ENCODE measurements at regions not wholly inside any gene's neighbourhood (a gene's known extent, or its start where the extent isn't known, plus 50 kb on each side); places are given as distances from the start of the nearest gene placed in this dataset.

- DNase-seq: no peak
These were observed 1048.7 kb downstream of the ADGRL2 start for GRCh38 chr1:82849460-82849859.

DNA sequence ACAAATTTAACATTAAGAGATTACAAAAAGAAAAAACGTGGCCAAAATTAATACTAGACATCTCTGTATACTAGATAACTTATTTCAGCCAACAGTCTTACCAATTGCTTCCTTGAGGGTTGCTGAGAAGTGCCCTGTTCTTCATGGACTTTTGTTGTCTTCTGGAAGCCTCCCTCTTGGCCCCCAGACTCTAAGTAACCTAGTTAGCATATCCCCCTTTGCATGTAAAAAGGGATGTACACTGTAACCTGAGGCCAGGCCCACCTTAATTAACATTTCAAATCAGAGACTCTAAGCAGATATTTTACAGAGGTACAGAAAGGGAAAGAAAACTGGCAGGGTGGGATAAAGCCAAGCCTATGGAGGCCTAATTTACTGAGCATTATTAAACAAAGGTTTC is 1047.3 kb downstream of the ADGRL2 start:
- no peak for DNase-seq

- DNase-seq: no peak
These were observed 1045.1 kb downstream of the ADGRL2 start for GRCh38 chr1:82845866-82846265.

DNA sequence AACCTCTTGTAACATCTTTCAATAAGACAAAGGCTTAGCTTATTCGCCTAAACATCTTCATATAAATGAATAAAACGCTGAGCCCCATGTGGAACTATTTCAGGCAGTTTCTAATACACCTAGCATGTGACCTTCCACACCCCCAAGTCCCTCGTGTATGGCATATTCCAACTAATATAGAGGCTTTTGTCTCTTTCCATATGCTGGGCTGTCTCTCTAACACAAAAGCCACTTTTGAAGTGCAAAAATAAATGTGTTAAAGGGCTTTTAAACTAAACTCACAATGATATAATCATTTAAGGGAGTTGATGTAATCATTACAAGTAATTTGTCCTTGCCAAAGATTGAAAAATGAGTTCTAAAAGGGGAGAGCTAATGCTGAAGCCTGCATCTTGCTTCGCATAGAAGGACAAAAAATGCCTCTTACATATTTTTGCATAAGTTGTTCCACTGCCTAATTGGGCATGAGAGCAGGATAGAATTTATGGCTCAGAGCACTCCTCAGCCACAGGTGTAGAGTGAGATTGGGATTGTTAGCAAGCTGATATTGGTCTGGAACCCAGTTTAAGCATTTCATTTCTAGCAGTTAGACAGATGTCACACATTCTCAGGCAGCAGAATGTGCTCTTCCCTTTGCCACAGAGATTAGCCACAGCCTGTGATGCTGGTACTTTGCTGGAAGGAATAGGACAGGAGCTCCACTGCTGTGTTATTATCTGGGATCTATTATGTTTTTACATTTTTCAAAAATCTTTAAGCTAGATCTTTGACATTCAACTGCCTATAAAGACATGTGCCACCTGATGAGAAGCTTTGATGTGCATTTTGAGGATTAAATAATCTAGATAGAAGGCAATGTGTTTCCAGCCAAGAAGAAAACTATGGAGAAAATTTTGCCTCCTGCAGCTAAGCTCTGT is 1044.4 kb downstream of the ADGRL2 start:
- DNase-seq: no peak

DNA sequence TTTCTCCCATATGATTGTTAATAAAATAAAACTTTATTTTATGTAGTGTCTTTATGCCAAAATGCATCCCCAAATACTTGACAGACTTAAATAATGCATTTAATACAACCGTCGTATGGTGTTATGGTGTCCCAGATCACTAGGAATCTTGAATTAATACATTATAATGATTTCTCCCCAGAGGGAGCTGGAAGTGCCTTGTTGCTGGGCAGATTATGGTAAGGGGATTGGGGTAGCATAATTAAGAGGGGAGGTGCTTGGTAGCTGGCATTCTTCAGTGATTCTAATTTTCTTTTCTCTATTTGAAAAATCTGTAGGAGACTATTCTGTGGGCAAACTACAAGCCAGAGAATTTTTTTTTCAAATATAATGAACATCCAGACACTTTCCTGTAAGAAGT is 1043.7 kb downstream of the ADGRL2 start:
- DNase-seq: no peak

DNA sequence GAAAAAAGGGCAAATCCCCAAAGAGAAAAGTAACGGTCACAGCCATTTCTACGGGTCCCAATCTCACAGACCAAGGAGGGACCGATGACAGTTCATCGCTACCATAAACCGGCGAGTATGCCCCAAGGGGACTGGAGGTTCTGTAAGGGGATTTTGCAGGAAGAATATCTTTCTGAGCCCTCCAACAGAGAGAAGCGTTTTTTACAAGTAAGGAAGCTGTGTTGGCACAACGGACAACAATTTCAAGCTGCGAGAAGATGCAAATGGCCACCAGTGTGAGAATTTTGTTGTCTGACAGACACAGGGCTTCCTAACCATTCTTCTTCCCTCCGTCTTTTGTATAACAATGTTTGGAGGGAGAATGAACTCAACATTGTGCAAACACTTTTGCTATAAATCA is 1043.1 kb downstream of the ADGRL2 start:
- DNase-seq: no peak

DNA sequence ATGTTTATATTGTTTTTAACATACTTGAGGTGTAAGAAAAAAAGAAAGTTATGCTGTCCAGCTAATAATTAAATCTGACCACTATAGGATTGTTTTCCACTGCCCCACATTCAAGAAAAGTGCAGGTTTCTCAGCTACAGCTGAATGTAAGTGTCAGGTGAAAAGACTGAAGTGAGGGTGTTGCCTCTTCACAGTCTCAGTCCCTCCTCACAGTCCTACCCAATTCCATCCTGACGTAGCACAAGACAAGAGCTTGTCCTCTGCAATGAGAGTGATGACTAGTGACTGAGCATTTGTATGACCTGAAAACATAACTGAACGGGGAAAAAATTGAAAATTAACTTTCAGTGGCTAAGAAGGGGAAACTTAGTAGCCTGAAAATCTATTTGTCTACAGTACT is 1039.5 kb downstream of the ADGRL2 start:
- DNase-seq: no peak

GRCh38 chr1:82837766-82838465 is 1037.2 kb downstream of the ADGRL2 start:
- DNase-seq: no peak

DNA sequence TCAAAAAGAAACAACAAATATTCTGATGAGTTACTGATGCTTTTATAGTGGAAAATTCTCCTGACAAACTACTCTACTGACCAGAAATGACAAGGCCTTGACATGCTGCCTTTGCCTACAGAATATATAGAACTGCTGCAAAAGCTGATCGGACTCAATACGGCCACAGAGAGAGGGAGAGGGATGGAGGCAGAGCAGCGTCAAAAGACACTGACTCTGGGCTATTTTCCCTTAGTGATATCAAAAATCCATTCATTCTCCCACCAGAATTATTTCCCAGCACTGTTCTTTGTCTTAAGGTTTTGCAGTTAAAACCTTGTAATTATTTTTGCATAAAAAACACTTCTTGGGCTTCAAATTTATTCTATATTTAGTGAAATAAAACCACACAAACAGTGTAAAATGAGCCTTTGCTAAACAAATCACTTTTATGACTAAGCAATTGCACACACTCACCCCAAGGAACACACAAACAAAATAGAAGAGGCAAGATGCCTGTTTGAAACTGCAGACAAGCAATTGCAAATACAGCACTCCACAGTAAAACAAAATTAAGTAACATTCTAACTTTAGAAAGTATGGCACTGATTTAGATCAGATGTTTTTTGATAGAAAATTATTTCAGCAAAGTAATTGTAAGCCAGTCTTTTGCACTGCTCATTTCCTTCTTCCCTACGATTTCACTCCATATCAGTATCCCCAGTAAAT is 1036.4 kb downstream of the ADGRL2 start:
- no peak for DNase-seq

DNA sequence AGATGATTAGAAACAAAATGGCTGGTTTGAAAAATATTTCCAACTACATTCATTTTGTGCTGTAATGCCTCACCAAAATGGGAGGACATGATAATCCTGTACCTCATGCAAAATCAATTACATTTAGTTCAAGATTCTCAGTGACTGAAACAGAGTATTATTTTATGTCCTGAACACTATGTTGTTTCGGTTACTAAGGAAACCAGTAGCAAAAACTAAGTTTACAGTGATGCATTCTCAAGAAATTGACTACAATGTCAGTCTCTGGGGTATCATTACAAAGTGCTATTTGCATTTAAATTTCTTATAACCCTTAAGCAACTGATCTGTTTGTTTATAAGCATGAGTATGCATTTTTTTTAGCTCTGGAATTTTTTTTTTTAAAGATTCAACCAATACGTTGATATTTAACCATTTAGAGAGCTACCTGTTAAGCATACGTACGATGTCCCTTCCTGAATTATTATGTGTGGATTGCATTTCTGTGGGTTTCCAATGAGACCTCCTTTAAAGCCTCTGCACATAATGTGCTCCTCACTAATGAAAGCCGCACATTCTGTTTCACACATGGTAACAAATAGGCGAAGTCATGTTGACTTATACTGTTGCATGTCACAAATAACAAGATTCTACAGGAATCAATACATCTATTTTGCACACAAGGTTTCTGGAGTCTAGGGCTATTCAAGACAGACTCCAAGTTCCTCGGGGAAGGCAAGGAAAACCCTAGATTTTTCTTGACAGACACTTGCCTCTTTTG is 1035.7 kb downstream of the ADGRL2 start:
- no peak for DNase-seq

- no peak for DNase-seq
These were observed 1030.1 kb downstream of the ADGRL2 start for GRCh38 chr1:82830690-82831380.

DNA sequence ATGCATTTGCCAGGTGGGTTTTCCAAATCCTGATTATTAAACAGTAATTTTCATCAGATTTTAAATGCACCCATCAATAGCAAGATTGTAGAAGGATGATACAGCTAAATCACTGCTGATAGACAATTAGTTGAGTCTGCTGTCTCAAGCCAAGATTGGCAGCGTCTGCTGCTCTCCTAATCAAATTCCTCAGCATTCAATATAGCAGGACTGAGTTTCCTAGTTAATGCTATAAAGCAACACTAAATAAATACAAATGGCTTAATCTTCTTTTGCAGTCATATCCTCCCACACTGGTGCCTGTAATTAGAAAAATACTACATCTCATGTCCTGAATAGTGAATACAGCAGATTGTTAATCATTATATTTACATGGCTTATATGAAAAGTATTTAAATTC is 1028.8 kb downstream of the ADGRL2 start:
- no peak for DNase-seq

DNA sequence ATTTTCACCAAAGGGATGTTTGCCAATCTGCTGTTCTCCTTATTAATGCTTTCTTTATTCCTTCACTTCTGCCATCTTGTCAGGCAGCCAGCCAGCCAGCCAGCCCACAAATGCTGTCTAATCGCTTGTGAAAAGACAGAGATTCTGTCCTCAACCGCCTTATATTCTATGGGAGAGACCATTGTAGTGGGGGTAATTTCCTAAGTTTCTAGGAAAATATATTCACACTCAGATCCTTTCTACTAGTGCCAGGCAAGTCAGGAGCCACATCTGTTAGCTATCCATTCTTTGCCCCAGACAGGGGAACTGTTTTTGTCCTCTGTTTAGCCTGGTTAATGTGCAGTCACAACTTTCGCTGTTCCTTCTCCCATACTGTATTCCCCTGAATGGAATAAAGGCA is 1023.1 kb downstream of the ADGRL2 start:
- no peak for DNase-seq

DNA sequence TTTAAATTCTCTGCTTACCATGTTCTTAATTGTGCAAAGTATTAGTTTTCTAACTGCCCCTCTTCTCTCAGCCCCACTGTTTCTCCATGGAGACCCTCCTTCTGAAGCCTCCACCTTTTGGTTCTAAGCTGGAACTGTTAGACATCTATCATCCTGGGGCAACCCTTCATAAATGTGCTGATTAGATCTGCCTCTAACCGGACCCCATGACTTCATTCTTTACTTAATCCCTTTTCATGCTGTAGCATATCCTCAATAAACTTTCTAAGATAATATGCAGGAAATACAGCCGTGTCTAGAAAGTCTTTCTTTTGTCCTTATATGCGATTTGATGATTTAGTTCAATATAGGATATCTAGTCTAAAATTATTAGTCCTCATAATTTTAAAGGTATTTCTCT is 1020.1 kb downstream of the ADGRL2 start:
- no peak for DNase-seq

- DNase-seq: no peak
These were observed 1018.5 kb downstream of the ADGRL2 start for GRCh38 chr1:82819234-82819633.

DNA sequence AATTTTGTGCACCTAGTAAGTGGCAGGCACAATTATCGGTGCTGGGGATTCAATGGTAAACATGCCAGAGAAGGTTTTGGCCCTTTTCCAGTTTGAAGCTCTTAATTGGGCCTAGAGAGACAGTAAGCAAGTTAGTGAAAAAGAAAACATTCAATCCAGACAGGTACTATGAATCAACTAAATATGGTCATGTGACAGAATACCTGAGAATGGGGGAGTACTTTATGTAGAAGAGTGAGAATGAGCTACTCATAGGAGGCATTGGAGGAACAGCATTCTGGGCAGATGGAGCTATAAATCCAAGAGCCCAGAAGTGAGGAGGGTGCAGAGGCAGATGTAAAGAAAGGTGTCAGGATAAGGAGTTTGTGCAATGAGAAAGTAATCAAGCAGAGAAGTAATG is 1017.9 kb downstream of the ADGRL2 start:
- DNase-seq: no peak

DNA sequence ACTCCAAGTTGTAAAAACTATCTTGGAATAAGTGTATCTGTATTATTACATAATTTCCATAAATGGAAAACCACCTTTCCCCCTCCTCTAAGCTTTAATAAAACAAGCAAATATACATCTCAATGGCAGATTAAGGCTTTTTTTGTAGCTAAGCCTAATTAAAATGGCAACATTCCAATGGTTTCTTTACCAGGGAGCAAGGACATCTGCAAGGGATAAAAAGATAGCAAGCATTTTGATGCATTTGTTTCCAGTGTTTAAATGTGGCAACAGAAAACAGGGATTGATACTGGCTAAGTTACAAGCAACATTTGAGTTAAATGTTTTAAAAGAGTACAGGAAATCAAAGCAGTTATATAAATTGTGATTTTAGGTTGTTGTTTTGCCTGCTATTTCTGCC is 1012.7 kb downstream of the ADGRL2 start:
- no peak for DNase-seq

GRCh38 chr1:82810601-82811000 is 1009.9 kb downstream of the ADGRL2 start:
- no peak for DNase-seq

DNA sequence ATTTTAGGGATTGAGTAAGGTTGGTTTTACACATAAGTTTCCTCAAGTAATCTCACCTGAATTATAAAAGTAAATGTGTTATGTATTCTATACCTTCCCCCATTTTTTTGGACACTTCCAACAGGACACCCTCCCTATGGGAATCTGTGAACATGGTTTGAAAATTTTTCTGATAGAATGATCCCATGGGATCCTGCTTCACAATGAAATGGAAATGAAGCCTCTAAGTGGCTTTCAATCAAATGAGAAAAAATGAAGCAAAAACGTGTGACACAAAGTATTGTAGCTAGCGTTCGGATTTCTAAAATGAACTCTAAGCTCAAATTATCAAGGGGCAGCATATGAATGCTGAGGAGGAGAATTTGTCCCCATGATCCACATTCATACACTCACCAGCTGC is 1006.8 kb downstream of the ADGRL2 start:
- no peak for DNase-seq

GRCh38 chr1:82806133-82806532 is 1005.4 kb downstream of the ADGRL2 start:
- DNase-seq: no peak

- DNase-seq: no peak
These were observed 1000.4 kb downstream of the ADGRL2 start for GRCh38 chr1:82801176-82801575.

DNA sequence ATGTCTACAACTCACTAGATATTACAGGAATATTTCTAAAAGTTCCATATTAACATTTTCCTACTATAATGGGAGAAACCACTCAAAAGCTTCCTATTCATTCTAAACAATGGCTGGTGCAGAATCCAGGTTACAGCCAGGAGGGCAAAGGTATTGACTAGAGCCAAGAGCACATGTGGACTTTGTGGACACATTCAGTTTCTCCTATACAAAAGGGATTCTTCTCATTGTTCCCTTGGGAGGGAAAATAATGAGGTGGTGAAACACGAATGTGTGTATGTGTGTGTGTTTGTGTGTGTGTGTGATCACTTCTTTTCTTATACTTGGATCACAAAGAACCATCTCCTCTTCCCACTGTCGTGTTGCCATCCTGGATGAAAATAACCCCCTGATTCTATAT is 1000.0 kb downstream of the ADGRL2 start:
- DNase-seq: no peak

All from bone marrow (tissue), 2 donors.